Stimulated activated CD8-positive, alpha-beta memory T cell treated with anti-CD3 and anti-CD28 coated beads, Interleukin-12 subunit alpha, Interleukin-12 subunit beta, amount 100 ng/mL, for 1 hour (primary cell): ENCODE measurements at regions not wholly inside any gene's neighbourhood (a gene's known extent, or its start where the extent isn't known, plus 50 kb on each side); places are given as distances from the start of the nearest gene placed in this dataset.

Experiments
- DNase-seq: peaks from one replicate; pipeline ENCODE4 v3.0.0-alpha.2; 2020; ENCODE audit warnings: low read depth

DNA sequence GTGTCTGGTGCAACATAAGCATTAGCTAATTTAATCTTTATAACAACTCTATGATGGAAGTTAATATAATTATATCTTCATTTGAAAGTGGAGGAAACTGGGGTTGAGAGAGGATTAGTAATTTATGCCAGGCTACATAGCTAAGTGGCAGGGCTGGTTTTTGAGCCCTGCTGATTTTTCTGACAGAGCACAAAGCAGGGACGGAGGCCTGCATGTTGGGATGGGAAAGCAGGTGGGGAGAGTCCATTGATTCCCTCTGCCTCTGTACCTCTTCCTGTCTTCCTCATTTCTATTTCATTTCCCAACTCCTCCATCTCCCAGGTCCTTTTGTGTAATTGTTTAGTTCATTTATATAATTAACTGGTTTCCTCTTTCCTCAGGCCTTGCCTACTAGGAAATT, 251.6 kb upstream of the ZPLD1 start:
- no peak for DNase-seq

DNA sequence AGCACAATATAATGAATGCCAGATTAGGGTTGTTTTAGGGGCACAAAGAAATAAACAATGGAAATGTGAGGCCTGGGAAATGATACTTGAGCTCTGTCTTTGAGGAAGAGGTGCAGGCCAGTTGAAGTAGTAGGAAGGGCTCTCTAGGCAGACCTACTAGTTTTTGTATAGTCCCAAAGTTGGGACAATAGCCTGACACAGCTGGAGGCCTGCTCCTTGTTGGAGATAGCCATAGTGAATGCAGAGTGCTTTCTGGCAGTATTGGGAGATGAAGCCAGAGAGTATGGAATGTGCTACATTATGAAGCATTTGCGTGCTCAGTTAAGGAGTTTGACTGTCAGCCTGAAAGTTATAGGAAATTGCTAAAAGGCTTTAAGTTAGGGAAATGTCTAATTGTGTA, 251.2 kb upstream of the ZPLD1 start:
- no peak for DNase-seq

DNA sequence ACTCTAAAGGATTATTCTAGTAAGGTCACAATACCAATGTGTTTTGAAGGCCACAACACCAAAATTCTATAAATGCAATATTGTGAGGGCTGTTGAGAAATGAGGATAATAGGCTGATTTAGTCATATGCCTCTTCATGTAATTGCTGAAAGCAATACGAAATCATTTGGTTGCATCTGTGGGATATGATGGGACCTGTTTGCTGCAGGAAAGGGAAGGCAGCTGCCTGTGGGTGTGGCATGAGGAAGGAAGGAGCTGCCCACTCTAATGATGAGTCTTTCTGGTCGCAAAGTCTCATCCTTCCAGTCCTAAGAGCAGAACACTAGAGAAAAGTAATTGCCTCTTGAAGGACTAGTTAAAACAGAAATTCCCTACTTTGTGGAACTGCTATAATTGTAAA, 245.3 kb upstream of the ZPLD1 start:
- DNase-seq, result no peak

DNA sequence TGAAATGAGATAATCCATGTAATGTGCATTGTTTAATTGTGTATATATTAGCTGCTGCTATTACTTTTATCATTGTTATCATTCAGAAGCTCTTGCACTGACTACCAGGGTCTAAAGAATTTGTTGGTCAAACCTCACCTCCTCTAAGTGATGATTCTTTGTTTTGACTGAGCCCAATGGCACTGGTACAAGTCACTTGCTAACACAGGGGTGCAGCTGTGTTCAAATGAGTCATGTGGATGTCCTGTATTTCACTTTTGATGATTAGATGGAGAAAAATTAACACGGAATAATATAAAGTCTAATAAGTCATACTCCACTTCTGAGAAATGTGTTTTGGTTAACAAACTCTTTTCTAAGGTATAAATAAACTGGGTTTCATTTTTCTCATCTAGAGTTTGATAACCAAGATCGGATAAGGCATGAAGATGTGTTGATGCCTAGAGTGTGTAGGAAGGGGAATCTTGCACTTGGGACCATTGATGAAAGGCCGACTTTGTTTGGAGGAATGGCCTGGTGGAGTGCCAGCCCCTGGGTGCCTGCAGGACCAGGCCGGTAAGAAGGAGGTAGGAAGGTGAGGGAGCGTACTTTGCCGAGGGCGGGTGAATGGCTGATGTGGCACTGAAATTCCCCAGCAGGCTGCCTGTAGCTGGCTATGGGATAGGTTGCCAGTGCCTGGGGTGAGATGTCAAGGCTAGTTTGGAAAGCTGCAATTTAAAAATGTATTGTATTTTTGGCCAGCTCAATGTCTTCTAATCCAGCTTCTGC, 244.7 kb upstream of the ZPLD1 start:
- no peak for DNase-seq

DNA sequence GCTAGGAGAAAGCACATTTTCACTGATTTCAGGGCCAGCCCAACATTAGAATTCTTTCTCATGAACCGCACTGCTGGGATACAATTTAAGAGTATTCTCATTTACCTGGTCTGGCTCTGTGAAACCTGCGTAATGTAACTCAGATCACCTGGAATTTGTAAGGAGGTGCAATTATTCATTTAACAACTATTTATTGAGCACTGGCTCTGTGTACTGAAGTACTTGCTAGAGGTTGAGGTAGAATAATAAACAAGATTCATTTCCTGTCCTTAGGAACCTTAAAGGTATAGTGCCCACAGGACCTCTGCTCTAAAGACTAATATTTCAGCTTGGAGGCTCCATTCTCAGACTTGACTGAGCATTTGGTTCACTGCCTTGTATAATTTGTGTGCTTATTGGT, 242.2 kb upstream of the ZPLD1 start:
- no peak for DNase-seq

DNA sequence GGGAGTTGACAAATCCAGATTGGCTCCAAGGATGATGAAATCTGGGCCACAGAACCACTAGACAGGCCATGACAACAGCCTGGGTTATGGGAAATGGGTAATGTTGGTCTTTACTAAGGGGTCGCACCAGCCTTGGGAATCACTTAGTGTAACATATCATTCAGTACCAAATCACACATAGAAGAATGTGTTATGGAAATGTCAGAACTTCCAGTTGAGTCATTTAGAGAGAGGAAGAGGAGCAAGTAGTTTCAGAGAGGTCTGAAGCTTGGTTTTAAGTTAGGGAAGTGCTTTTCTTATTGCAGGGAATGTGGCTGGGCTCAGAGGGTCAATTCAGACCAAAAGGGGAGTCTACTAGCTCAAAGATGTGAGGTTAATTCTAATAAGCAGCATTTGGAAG, 241.6 kb upstream of the ZPLD1 start:
- no peak for DNase-seq

DNA sequence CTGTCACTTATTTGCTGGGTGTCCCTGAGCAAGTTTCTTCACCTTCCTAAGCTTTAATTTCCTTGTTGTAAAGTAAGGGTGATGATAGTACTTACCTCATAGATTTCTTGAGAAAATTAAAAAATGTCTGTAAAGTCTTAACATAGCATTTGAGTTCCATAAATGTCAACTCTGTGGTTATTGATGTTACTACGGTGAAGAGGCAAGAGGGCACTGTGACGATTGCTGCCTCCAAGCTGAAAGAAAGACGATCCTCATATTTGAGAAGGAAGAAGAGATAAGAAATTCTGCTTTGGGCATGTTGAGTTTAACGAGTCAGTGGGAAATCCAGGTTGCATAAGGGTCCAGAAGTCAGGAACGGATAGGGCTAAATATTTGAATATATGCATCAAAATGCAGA, 240.8 kb upstream of the ZPLD1 start:
- DNase-seq, result no peak

DNA sequence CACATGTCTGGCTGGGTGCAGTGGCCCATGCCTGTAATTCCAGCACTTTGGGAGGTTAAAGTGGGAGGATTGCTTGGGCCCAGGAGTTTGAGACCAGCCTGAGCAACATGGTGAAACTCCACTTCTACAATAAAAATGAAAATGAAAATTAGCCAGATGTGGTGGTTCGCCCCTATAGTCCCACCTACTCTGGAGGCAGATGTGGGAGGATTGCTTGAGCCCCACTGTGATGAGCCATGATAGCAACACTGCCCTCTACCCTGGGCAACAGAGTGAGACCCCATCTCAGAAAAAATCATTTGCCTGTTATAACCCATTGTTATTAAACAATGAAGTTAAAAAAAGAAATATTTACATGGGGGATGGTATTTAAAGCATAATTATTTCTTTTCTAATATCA, 240.1 kb upstream of the ZPLD1 start:
- no peak for DNase-seq

DNA sequence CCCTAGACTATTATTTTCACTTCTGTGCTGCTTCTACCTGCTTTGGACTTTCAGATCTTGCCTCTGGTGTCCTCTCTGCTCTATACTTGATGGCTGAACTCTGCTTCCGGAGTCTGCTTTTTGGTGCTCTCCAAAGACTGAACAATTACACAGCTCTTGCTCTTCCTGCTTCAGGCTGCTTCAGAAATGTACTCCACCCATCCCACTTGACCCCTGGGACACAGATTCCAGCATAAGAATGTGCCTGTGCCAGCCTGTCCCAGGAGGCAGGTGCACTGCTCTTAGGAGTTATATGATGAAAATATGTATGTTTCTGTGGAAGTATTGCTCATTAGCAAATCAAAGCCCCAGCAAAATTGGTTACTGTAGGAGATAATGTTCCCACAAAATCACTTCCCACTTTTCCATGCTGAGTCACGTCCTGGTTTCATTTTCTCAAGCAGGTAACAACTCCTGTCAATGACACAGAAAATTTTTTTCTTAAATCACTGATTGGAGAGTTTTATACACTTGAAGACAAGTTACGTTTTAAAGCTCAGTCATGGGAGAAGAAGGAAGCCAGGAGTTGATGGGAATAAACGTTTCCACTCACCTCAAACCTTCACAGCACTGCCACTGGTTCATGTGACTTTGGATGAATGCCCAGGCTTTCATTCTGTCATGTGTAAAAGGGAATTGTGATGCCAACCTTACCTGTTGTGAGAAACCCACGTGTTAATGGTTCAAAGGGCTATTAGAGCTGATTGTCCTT, 239.4 kb upstream of the ZPLD1 start:
- DNase-seq, result no peak

DNA sequence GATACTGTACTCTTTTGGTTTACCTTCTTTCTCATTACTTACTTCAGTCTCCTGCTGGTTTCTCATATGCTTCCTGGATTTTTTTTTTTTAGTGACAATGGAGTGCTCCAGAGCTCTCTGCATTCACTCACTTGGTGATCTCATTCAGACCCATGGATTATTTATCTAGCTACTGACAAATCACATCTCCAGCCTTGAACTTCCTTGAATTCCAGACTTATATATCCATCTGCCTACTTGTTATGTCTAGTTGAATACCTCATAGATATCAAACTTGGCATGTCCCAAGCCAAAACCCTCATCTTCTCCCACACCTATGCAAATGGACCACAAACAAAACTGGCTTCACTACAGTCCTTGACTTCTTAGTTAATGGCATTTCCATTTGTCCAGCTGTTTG, 234.7 kb upstream of the ZPLD1 start:
- no peak for DNase-seq

DNA sequence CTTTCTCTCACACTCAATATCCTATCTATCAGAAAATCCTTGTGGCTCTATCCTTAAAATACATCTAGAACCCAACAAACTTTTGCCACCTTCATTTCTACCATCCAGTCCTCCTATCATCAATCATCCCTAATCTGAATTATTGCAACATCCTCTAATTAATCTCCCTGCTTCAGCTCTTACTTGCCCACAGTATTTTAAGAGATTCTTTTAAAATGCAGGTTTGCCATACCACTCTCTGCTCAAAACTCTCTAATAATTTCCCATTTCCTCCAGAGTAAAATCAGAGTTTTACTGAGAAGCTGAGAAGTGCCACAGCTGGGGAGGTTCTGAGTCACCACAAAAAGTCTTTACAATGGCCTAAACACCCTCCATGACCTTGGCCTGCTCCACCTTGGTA, 234.3 kb upstream of the ZPLD1 start:
- no peak for DNase-seq

DNA sequence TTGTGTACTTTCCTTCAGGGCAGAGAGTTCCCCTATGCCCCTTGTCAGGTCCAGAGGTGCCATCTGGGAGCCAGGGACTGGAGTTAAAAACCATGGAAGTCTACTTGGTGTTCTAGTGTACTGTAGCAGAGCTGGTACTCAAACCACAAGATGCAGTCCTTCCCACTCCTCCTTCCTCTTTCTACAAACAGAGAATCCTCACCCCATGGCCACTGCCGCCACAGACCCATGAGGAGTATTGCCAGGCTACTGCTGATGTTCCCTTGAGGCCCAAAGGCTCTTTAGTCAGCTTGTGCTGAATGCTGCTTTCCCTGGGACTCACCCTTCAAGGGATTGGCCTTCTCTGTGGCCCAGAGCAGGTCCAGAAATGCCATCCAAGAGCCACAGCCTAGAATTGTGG, 229.2 kb upstream of the ZPLD1 start:
- no peak for DNase-seq

DNA sequence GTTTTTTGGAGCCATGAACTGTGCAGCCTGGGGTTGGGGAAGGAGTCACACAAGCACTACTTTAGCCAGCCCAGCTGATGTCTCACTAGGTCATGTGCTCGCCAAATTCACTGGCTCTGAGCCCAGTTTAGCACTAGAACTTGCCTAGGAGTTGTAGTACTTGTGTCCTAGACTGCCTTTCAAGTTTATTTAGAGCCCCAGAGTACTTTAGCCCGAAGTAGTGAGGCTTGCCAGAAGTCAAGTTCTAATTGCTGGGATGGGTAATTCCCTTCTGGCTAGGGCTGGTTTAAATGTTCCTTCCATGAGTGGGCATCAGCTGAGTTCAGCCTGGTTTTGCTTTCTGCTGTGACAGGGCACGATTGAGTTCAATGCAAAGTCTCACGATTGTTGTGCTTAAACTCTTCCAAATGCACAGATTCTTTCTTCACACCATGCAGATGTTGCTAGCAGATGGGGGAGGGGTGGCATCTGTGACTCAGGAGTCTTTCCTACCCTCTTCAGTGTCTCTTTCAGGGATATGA, 228.2 kb upstream of the ZPLD1 start:
- no peak for DNase-seq

DNA sequence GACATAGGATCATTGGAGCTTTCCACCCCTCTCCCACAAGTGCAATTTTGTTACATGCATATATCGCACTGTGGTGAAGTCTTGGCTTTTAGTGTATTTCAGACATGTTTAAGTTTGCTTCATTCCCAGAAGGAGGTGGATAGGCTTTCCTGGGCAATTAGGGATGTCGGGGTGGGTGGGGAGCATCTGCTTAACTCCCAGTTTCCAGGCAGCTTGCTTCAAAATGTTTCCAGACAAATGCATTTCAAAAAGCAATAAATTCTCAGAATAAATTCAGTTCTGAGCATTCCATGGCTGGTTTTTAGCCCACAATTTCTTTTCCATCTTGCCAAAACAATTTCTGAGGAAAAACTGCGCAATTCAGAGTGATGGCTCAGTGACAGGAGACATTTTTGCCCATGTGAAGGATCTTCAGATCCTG, 227.7 kb upstream of the ZPLD1 start:
- no peak for DNase-seq

DNA sequence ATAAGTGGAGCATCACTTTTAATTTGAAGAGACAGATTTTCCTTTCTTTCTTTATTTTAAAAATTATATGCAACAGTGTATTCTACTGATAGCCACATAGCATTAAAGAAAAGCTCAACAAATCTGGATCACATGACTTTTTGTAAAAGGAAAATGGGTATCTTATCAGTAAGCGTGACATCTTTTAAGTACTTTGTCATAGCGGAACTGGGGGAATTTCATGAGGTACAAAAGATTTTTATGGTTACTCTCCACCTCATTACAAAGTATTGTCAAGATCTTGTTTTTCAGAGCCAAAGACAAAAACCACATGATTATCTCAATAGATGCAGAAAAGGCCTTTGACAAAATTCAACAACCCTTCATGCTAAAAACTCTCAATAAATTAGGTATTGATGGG, 219.6 kb upstream of the ZPLD1 start:
- DNase-seq, result no peak

DNA sequence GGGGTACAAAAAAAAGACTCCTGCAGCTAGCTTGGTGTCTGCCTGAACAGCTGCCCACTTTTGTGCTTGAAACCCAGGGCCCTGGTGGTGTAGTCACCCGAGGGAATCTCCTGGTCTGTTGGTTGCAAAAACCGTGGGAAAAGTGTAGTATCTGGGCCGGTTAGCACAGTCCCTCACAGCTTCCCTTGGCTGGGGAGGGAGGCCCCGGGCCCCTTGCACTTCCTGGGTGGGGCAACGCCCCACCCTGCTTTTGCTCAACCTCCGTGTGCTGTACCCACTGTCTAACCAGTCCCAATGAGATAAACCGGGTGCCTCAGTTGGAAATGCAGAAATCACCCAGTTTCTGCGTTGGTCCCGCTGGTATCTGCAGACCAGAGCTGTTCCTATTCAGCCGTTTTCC, 211.7 kb upstream of the ZPLD1 start:
- DNase-seq, result no peak

DNA sequence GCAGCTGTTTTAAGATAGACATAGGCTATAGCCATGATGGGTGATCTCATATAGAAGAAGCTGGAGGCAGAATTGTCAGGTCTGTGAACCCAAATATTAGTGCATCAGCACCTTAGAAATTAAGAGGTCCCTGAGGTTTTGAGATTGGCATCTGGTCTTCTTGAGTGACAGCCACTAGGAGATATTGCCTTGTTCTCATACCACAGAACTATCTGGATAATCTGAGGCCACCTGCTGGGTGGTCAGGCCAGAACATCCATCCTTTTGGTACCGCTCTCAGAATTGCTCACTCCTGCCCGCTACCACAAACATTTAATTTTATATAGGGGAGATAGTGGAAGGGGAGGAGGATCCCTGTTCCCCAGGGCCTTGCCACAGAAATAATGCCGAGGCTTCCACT, 210.6 kb upstream of the ZPLD1 start:
- DNase-seq, result no peak

DNA sequence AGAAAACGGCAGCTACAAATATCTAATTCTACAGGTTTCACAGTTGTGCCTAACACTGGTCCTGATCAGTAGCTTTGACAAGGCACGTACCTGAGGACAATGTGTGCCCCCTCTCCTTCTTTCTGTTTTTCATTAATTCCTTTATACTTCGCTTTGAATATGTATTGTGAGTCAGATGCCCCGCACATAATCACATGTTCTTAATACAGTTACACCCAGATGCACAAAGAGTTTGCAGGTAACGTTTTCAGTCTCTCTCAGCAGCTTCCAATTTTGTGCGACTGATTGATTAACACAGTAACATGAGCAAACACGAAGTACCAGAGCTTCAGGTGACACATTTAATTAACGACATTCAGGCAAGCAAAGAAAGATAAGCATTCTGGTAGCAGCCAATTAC, 209.8 kb upstream of the ZPLD1 start:
- no peak for DNase-seq

DNA sequence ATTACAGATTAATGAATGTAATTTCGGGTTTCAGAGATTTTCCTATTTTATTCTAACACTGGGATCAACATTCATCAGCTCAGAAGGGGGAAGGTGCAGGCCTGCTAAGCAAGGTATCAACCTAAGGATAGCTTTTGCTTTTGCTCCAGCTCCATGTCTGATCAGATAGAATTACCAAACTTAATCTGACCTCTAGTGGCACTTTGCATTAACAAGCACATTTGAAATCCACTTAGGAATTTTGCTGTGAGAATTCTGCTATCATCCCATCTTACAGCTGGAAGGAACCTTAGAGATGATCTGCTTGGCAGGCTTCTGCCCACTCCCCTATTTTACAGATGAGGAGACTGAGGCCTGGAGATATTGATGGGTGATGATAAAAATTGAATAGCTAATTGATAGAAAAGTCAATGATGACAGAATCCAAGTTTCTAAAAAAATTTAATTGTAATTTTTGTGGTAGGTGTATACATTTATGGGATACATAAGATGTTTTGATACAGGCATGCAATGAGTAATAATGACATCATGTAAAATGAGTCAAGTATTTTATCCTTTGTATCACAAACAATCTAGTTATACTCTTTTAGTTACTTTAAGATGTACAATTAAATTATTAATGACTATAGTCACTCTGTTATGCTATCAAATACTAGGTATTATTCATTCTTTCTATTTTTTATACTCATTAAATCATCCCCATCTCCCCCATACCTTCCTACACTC, 209.2 kb upstream of the ZPLD1 start:
- DNase-seq, result no peak

DNA sequence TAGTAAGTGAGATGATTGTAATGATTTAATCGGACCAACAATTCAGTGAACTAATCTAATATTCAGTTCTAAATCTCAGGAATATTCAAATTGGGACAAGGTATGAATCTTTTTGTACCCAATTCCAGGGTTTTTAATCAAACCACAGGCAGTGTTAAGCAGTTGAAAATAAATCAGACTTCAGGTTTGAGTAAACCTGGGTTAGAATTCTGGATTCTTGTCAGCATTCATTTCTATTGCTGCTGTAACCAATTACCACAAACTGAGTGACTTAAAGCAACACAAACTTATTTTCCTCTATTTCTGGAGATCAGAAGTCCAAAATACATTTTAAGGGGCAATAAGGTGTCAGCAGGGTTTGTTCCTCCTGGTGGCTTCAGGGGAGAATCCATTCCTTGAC, 208.4 kb upstream of the ZPLD1 start:
- DNase-seq, result no peak

DNA sequence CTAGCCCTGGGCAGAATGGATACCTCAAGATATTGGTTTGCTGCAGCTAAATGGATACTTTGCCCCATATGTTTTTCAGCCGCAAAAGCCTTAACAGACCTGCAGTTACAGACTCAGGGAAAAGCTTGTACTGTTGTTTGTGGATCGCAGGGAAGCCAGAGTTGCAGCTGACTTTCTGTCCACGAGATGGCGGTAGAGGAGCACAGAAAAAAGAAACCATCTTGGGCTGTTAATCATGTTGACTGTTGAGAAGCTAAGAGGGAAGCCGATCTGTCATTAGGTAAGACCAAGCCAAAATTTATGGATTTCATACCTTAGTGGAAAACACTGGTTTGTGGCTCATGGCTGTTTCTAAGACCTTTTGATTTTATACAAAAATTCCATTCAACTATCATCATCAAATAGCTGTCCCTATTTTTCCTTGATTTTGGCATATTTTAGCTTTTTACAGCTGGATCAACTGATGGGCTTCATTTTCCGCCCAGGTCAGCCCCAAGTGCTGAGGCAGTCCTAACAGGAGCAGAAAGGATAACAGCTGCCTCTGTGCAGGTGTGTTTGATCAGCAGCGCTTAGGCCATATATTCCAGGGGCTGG, 205.7 kb upstream of the ZPLD1 start:
- peak; percentile 57 for DNase-seq

DNA sequence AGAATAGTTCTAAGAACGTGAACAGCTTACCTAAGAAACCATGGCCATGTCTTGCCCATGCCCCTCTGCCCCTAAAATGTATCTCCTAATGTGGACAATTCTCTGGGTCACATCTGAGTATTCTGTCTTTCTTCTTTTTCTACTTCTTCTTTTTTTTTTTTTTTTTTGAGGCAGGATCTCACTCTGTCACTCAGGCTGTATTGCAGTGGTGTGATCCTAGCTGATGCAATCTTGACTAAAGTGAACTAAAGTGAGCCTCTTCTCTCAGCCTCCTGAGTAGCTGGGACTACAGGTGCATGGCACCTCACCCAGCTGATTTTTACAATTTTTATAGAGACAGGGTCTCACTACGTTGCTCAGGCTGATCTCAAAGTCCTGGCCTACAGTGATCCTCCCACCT, 204.8 kb upstream of the ZPLD1 start:
- DNase-seq, result no peak

DNA sequence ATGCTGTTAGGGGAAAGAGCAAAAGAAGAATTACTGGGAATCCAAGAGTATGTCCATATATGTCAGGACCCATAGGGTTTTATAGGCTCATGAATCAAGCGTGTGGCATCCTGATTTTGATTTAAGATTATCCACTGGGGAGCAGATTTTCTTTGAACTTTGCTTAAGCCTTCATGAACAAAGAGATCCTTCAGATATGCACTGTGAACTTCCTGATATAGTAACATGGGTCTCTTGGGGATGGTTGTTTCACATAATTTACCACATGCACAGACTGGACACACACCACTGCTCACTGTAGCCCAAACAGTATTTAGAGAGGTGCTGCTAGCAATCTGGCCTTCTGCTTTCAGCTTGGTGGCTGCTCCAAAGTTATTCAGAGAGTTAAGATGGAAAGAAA, 200.9 kb upstream of the ZPLD1 start:
- DNase-seq, result no peak
